A549 (cell line): ENCODE measurements at regions not wholly inside any gene's neighbourhood (a gene's known extent, or its start where the extent isn't known, plus 50 kb on each side); places are given as distances from the start of the nearest gene placed in this dataset.

ENCODE experiments used
- ATAC-seq, 2 experiments: fragments of 200-7000 bp in 1 of 2; fragments of >200 bp in 1 of 2; cut with Nextera tagmentation in 1 of 2; cut with Tn5 transposase in 1 of 2; 3 replicates each; pipeline versions ENCODE4 v1.8.0 to v1.9.1; 2018 to 2020; ENCODE audit warnings: mild to moderate bottlenecking in 1 of 2, moderate library complexity in 1 of 2
- CTCF ChIA-PET: fragments of 300-600 bp; sonication (Branson Sonifier 250); formaldehyde crosslinking; extraction: SDS; loops from one replicate; lab custom pipeline; 2021; ENCODE audit warnings: antibody characterized with exemption, inconsistent platforms; lab: Yijun Ruan, JAX
- POLR2A ChIA-PET: fragments of 350-600 bp; formaldehyde crosslinking; extraction: SDS; loops from one replicate; lab custom pipeline; 2021; ENCODE audit warnings: antibody characterized with exemption, inconsistent platforms; lab: Yijun Ruan, JAX
- DNase-seq, 2 experiments: peaks; one replicate each; pipeline versions ENCODE4 v3.0.0 to v3.0.0-alpha.2; 2011 to 2016; ENCODE audit warnings: low read depth in 1 of 2, low spot score in 1 of 2
- FAIRE-seq: peaks from 2 replicates; lab custom pipeline; 2011; peaks lifted over from hg19 to GRCh38; lab: Jason Lieb, UNC
- H3K27ac ChIP-seq, 2 experiments: fragments of >200 bp; sonication (Bioruptor Twin); formaldehyde crosslinking; 3 replicates each; pipeline ENCODE4 v1.5.1; 2016 to 2017
- H3K4me1 ChIP-seq: fragments of >200 bp; sonication (Bioruptor Twin); formaldehyde crosslinking; 3 replicates; pipeline ENCODE4 v1.6.1; 2016
- H3K4me2 ChIP-seq: fragments of >200 bp; sonication (Bioruptor Twin); formaldehyde crosslinking; 3 replicates; pipeline ENCODE4 v1.6.1; 2016
- H3K4me3 ChIP-seq: fragments of >200 bp; sonication (Bioruptor Twin); formaldehyde crosslinking; 3 replicates; pipeline ENCODE4 v1.5.1; 2016
- H3K9me3 ChIP-seq: fragments of >200 bp; sonication (Bioruptor Twin); formaldehyde crosslinking; 3 replicates; pipeline ENCODE4 v1.6.1; 2016
- ATOH8 ChIP-seq: fragments of 250-450 bp; sonication (Bioruptor Pico); IDR thresholded peaks from 2 replicates; pipeline ENCODE4 v1.5.0; 2020; ENCODE audit warnings: low read depth, mild to moderate bottlenecking, moderate library complexity
- E2F6 ChIP-seq: IDR thresholded peaks from 2 replicates; pipeline ENCODE4 v1.6.1; 2012; ENCODE audit warnings: low read depth, borderline replicate concordance
- EHF ChIP-seq: fragments of 250-450 bp; sonication (Bioruptor Pico); IDR thresholded peaks from 2 replicates; pipeline ENCODE4 v1.5.0; 2020; ENCODE audit warnings: mild to moderate bottlenecking
- EHMT2 ChIP-seq: fragments of 200-600 bp; sonication (generic); IDR thresholded peaks from 2 replicates; pipeline ENCODE4 v1.6.1; 2016; ENCODE audit warnings: antibody characterized with exemption, low read depth, mild to moderate bottlenecking, moderate library complexity
- ELK1 ChIP-seq: fragments of 150-350 bp; IDR thresholded peaks from 2 replicates; pipeline ENCODE4 v1.6.1; 2014; ENCODE audit warnings: low read depth, mild to moderate bottlenecking, low read length
- FOSL2 ChIP-seq, 2 experiments: fragments of 450-650 bp in 1 of 2; fragments of >200 bp in 1 of 2; sonication (Bioruptor Twin) in 1 of 2; formaldehyde crosslinking; IDR thresholded peaks; 2 replicates each; pipeline versions ENCODE4 v1.5.0 to v1.6.1; 2016 to 2020; ENCODE audit warnings: mild to moderate bottlenecking in 1 of 2, moderate library complexity in 1 of 2
- HDAC2 ChIP-seq: fragments of 200-600 bp; sonication (generic); IDR thresholded peaks from 2 replicates; pipeline ENCODE4 v1.6.1; 2016
- HES2 ChIP-seq: fragments of >200 bp; sonication (Bioruptor Twin); formaldehyde crosslinking; IDR thresholded peaks from 2 replicates; pipeline ENCODE4 v1.6.1; 2016
- HEYL ChIP-seq: fragments of 250-450 bp; sonication (Bioruptor Pico); IDR thresholded peaks from 2 replicates; pipeline ENCODE4 v1.8.0; 2021; ENCODE audit warnings: mild to moderate bottlenecking, moderate library complexity
- HOXB13 ChIP-seq: fragments of 250-450 bp; sonication (Bioruptor Pico); IDR thresholded peaks from 2 replicates; pipeline ENCODE4 v1.5.0; 2020; ENCODE audit warnings: low read depth, mild to moderate bottlenecking, moderate library complexity
- JUNB ChIP-seq: fragments of >200 bp; sonication (Bioruptor Twin); formaldehyde crosslinking; IDR thresholded peaks from 2 replicates; pipeline ENCODE4 v1.6.1; 2016
- KDM1A ChIP-seq: fragments of 200-600 bp; sonication (generic); IDR thresholded peaks from 2 replicates; pipeline ENCODE4 v1.6.1; 2016; ENCODE audit warnings: low read depth, mild to moderate bottlenecking
- KDM5A ChIP-seq: fragments of 200-600 bp; sonication (generic); IDR thresholded peaks from 2 replicates; pipeline ENCODE4 v1.6.1; 2016; ENCODE audit warnings: antibody characterized with exemption, mild to moderate bottlenecking
- NPAS2 ChIP-seq: fragments of 250-450 bp; sonication (Bioruptor Pico); IDR thresholded peaks from 2 replicates; pipeline ENCODE4 v1.8.0; 2022; ENCODE audit warnings: mild to moderate bottlenecking, moderate library complexity, borderline replicate concordance
- NR3C1 ChIP-seq: fragments of >200 bp; sonication (Bioruptor Twin); formaldehyde crosslinking; IDR thresholded peaks from 3 replicates; pipeline ENCODE4 v1.6.1; 2017
- PBX3 ChIP-seq: IDR thresholded peaks from 2 replicates; pipeline ENCODE4 v1.6.1; 2012
- RAD21 ChIP-seq, 2 experiments: fragments of >200 bp in 1 of 2; sonication (Bioruptor Twin) in 1 of 2; formaldehyde crosslinking in 1 of 2; IDR thresholded peaks in 1 of 2; conservative IDR thresholded peaks in 1 of 2; 2 replicates in 1 of 2; 3 replicates in 1 of 2; pipeline ENCODE4 v1.6.1; 2012 to 2018; ENCODE audit warnings: inconsistent platforms in 1 of 2
- REST ChIP-seq: fragments of 200-600 bp; sonication (generic); IDR thresholded peaks from 2 replicates; pipeline ENCODE4 v1.6.1; 2016; ENCODE audit warnings: antibody characterized with exemption, mild to moderate bottlenecking, moderate library complexity
- RFX5 ChIP-seq: fragments of 450-650 bp; IDR thresholded peaks from 2 replicates; pipeline ENCODE4 v1.7.1; 2014; ENCODE audit warnings: antibody characterized with exemption, mild to moderate bottlenecking, moderate library complexity
- SREBF2 ChIP-seq: fragments of 450-650 bp; IDR thresholded peaks from 2 replicates; pipeline ENCODE4 v1.6.1; 2014; ENCODE audit warnings: mild to moderate bottlenecking, moderate library complexity
- ZNF302 ChIP-seq: fragments of 250-450 bp; sonication (Bioruptor Pico); IDR thresholded peaks from 2 replicates; pipeline ENCODE4 v1.9.0; 2021; ENCODE audit warnings: inconsistent platforms, mild to moderate bottlenecking, moderate library complexity
- WGBS: methylation state at CpG from one replicate; pipeline ENCODE4 v1.1.6; 2017; ENCODE audit errors: missing lambda C conversion rate; 5-methylcytosine and 5-hydroxymethylcytosine counted together

- TF ChIP-seq REST = no peak
Observed at GRCh38 chr6:139885909-139886308, 511.5 kb upstream of the CITED2 start (continued).

- Histone ChIP-seq H3K27ac (no peak overlapping the region), H3K4me1 (peaks cover 8% of the 10 kb centered on the region; the same call in 2 of the 3 replicates), H3K4me2 (no peak overlapping the region), H3K4me3 (no peak overlapping the region), H3K9me3 (no peaks in the 10 kb centered on the region)
- no peak for TF ChIP-seq RAD21 (conservative IDR thresholded peaks at IDR 0.05 in 1 of 2, IDR thresholded peaks at IDR 0.05 in 1 of 2)
- TF ChIP-seq HES2 = no peak
- no peak for TF ChIP-seq EHMT2
- no peak for TF ChIP-seq EHF (CRISPR knock-in tag)
- TF ChIP-seq SREBF2 = no peak
- no peak for TF ChIP-seq E2F6
- no peak for TF ChIP-seq PBX3
- no peak for TF ChIP-seq JUNB
- TF ChIP-seq ELK1 = no peak
- no peak for TF ChIP-seq HDAC2
- TF ChIP-seq KDM5A = no peak
- no peak for TF ChIP-seq ATOH8 (CRISPR knock-in tag)
- TF ChIP-seq HEYL (CRISPR knock-in tag) = no peak
- TF ChIP-seq NR3C1 = no peak
- no peak for TF ChIP-seq FOSL2 (IDR thresholded peaks at IDR 0.05)
- no peak for TF ChIP-seq FOSL2 (CRISPR knock-in tag; IDR thresholded peaks at IDR 0.05)
- TF ChIP-seq ZNF302 (CRISPR knock-in tag) = no peak
- no peak for TF ChIP-seq NPAS2 (CRISPR knock-in tag)
- no peak for TF ChIP-seq RFX5
- no peak for TF ChIP-seq HOXB13 (CRISPR knock-in tag)
- TF ChIP-seq KDM1A = no peak
- DNase-seq = no peak
- CTCF ChIA-PET = no interaction called here
- POLR2A ChIA-PET = no interaction called here
- WGBS = 79% methylated on average over 5 of the region's 5 CpGs
- no peak for FAIRE-seq
- no peak for ATAC-seq
Observed at GRCh38 chr6:139883776-139884175, 509.3 kb upstream of the CITED2 start.
